Thoracic aorta (tissue), 2 donors: ENCODE measurements at regions not wholly inside any gene's neighbourhood (a gene's known extent, or its start where the extent isn't known, plus 50 kb on each side); places are given as distances from the start of the nearest gene placed in this dataset.

Experiments used
- ATAC-seq: fragments of 150-250 bp; one replicate; pipeline ENCODE4 v1.8.0; 2017; ENCODE audit warnings: low read depth; ENCODE audit not compliant: insufficient number of reproducible peaks, low FRiP score
- DNase-seq: peaks from one replicate; pipeline ENCODE4 v3.0.0-alpha.2; 2020; ENCODE audit warnings: low spot score
- H3K27ac ChIP-seq, 2 donors: fragments of 200-600 bp; sonication (generic); 1 replicate in 1 of 2; 2 replicates in 1 of 2; pipeline ENCODE4 v1.5.1; 2016; ENCODE audit warnings: mild to moderate bottlenecking in 2 of 2, moderate library complexity in 2 of 2
- H3K27me3 ChIP-seq: fragments of 200-600 bp; sonication (generic); replicated peaks from 2 replicates; pipeline ENCODE4 v1.6.0; 2016; ENCODE audit warnings: mild to moderate bottlenecking; ENCODE audit not compliant: insufficient read depth
- H3K36me3 ChIP-seq: fragments of 200-600 bp; sonication (generic); one replicate; pipeline ENCODE4 v1.5.1; 2016
- H3K4me1 ChIP-seq, 2 donors: fragments of 200-600 bp; sonication (generic); 1 replicate in 1 of 2; 2 replicates in 1 of 2; pipeline versions ENCODE4 v1.5.1 to v1.6.0; 2016; ENCODE audit warnings: low read depth in 2 of 2, mild to moderate bottlenecking in 1 of 2; ENCODE audit not compliant: control insufficient read depth in 1 of 2
- H3K4me3 ChIP-seq: fragments of 200-600 bp; sonication (generic); 2 replicates; pipeline ENCODE4 v1.5.1; 2016; ENCODE audit warnings: mild to moderate bottlenecking
- H3K9me3 ChIP-seq: fragments of 200-600 bp; sonication (generic); 2 replicates; pipeline ENCODE4 v1.5.1; 2016
- CTCF ChIP-seq: fragments of 200-600 bp; sonication (generic); IDR thresholded peaks from one replicate; pipeline ENCODE4 v1.5.1; 2019; ENCODE audit warnings: antibody characterized with exemption

DNA sequence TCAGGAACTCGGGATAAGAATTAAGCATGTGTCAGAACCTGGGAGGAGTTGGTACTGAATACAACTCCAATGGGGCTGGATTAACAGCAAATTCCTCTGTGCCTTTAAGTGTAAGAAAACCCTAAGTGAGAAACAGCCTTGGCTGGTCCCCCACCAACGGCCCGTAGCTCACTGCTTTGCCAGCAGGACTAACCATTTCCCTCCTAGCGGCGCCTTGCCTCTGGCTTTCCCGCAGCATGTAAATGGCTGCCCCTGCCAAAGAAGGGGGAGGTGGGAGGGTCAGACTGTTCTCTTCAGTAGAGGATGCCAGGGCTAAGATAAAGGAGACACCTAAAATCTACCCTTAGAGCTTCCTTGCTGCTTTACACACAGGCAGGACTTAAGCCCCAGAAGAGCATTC lies 51.0 kb upstream of the SH3GL3 start:
- TF ChIP-seq CTCF: no peak
- no peak overlapping the region for H3K4me3 ChIP-seq
- no peaks in the 10 kb centered on the region for H3K36me3 ChIP-seq
- H3K9me3 ChIP-seq: no peaks in the 10 kb centered on the region
- ATAC-seq (no peak), DNase-seq (no peak)
- H3K27me3 ChIP-seq: no peaks in the 10 kb centered on the region
- H3K27ac ChIP-seq: no peak overlapping the region
- H3K4me1 ChIP-seq: no peaks in the 10 kb centered on the region
